Neuronal stem cell (in vitro differentiated cells): ENCODE measurements at regions not wholly inside any gene's neighbourhood (a gene's known extent, or its start where the extent isn't known, plus 50 kb on each side); places are given as distances from the start of the nearest gene placed in this dataset.

Experiments
- DNase-seq: peaks from one replicate; pipeline ENCODE4 v3.0.0-alpha.2; 2013; ENCODE audit warnings: low spot score
- H2AFZ ChIP-seq: one replicate; pipeline ENCODE4 v1.6.1; 2013; ENCODE audit warnings: mild to moderate bottlenecking, low read length, inconsistent platforms
- H2AK5ac ChIP-seq: 2 replicates; pipeline ENCODE4 v1.6.1; 2013; ENCODE audit warnings: low read depth, mild to moderate bottlenecking, inconsistent platforms, low read length, moderate library complexity, mixed read lengths
- H2BK120ac ChIP-seq: 2 replicates; pipeline ENCODE4 v1.6.1; 2013; ENCODE audit warnings: low read depth, mild to moderate bottlenecking, inconsistent platforms, low read length, moderate library complexity, mixed read lengths
- H2BK12ac ChIP-seq: one replicate; pipeline ENCODE4 v1.6.1; 2013; ENCODE audit warnings: low read length, inconsistent platforms
- H2BK15ac ChIP-seq: 2 replicates; pipeline ENCODE4 v1.6.1; 2013; ENCODE audit warnings: mild to moderate bottlenecking, low read length, inconsistent platforms, mixed read lengths
- H2BK5ac ChIP-seq: one replicate; pipeline ENCODE4 v1.6.1; 2013; ENCODE audit warnings: inconsistent platforms, mild to moderate bottlenecking, low read length, moderate library complexity
- H3K14ac ChIP-seq: one replicate; pipeline ENCODE4 v1.6.1; 2013; ENCODE audit warnings: low read length, inconsistent platforms
- H3K18ac ChIP-seq: 2 replicates; pipeline ENCODE4 v1.6.1; 2013; ENCODE audit warnings: low read length, inconsistent platforms
- H3K23ac ChIP-seq: 2 replicates; pipeline ENCODE4 v1.6.1; 2013; ENCODE audit warnings: low read depth, mild to moderate bottlenecking, mixed read lengths, low read length, inconsistent platforms; ENCODE audit not compliant: poor library complexity
- H3K27ac ChIP-seq: replicated peaks from 3 replicates; pipeline ENCODE4 v1.5.1; 2013; ENCODE audit warnings: low read length, inconsistent platforms
- H3K27me3 ChIP-seq, 3 experiments: 2 replicates each; pipeline ENCODE4 v1.6.1; 2013; ENCODE audit warnings: low read length in 3 of 3, mild to moderate bottlenecking in 2 of 3, inconsistent platforms in 1 of 3, low read depth in 1 of 3, mixed read lengths in 1 of 3, moderate library complexity in 1 of 3; ENCODE audit not compliant: control insufficient read depth in 3 of 3, insufficient read depth in 3 of 3
- H3K36me3 ChIP-seq, 2 donors: replicated peaks in 1 of 2; 2 replicates each; pipeline ENCODE4 v1.6.1; 2013; ENCODE audit warnings: low read length in 2 of 2; ENCODE audit not compliant: control insufficient read depth in 2 of 2, insufficient read depth in 2 of 2
- H3K4ac ChIP-seq: 2 replicates; pipeline ENCODE4 v1.6.1; 2013; ENCODE audit warnings: inconsistent platforms, mild to moderate bottlenecking, low read length, moderate library complexity
- H3K4me1 ChIP-seq, 2 donors: 1 replicate in 1 of 2; 2 replicates in 1 of 2; pipeline ENCODE4 v1.6.1; 2013; ENCODE audit warnings: low read length in 2 of 2, low read depth in 1 of 2; ENCODE audit not compliant: control insufficient read depth in 2 of 2, insufficient read depth in 1 of 2
- H3K4me2 ChIP-seq: one replicate; pipeline ENCODE4 v1.6.1; 2013; ENCODE audit warnings: mild to moderate bottlenecking, low read length, inconsistent platforms; ENCODE audit not compliant: insufficient read depth, poor library complexity, severe bottlenecking
- H3K4me3 ChIP-seq, 2 donors: 2 replicates each; pipeline ENCODE4 v1.5.1; 2013; ENCODE audit warnings: low read length in 2 of 2, mild to moderate bottlenecking in 2 of 2, inconsistent platforms in 1 of 2, moderate library complexity in 1 of 2
- H3K79me1 ChIP-seq: one replicate; pipeline ENCODE4 v1.6.1; 2013; ENCODE audit warnings: low read depth, mild to moderate bottlenecking, inconsistent platforms, low read length, moderate library complexity
- H3K9ac ChIP-seq: one replicate; pipeline ENCODE4 v1.6.1; 2013; ENCODE audit warnings: mild to moderate bottlenecking, low read depth, low read length, inconsistent platforms; ENCODE audit not compliant: poor library complexity
- H3K9me3 ChIP-seq, 2 donors: replicated peaks in 1 of 2; 2 replicates each; pipeline versions ENCODE3 to v1.6.1; 2013; ENCODE audit warnings: low read length in 2 of 2, mild to moderate bottlenecking in 2 of 2, inconsistent platforms in 1 of 2, low read depth in 1 of 2, mixed read lengths in 1 of 2, moderate library complexity in 1 of 2; ENCODE audit not compliant: control insufficient read depth in 2 of 2, insufficient read depth in 1 of 2
- H4K8ac ChIP-seq: one replicate; pipeline ENCODE4 v1.6.1; 2013; ENCODE audit warnings: low read depth, mild to moderate bottlenecking, inconsistent platforms, low read length, moderate library complexity
- H4K91ac ChIP-seq: one replicate; pipeline ENCODE4 v1.6.1; 2013; ENCODE audit warnings: low read length, low read depth, mild to moderate bottlenecking, inconsistent platforms; ENCODE audit not compliant: poor library complexity
- WGBS, 2 donors: extraction: QIAGEN DNeasy Blood & Tissue Kit; methylation state at CpG; one replicate each; pipeline ENCODE4 v1.1.7; 2013; ENCODE audit warnings: missing lambda C conversion rate in 2 of 2, mixed read lengths in 1 of 2; ENCODE audit not compliant: insufficient read length in 2 of 2, insufficient replicate concordance in 1 of 2; ENCODE audit errors: extremely low coverage in 2 of 2; 5-methylcytosine and 5-hydroxymethylcytosine counted together

GRCh38 chr4:126223784-126224407, 909.1 kb downstream of the FAT4 start:
- no peak overlapping the region for H3K14ac ChIP-seq
- H2AFZ ChIP-seq: no peak overlapping the region
- H3K4ac ChIP-seq: no peak overlapping the region
- H3K27me3 ChIP-seq: no peaks in the 10 kb centered on the region
- no peak overlapping the region for H3K27ac ChIP-seq
- no peak overlapping the region for H2BK15ac ChIP-seq
- H3K9ac ChIP-seq: no peak overlapping the region
- no peak overlapping the region for H4K91ac ChIP-seq
- no peaks in the 10 kb centered on the region for H3K9me3 ChIP-seq
- no peaks in the 10 kb centered on the region for H3K36me3 ChIP-seq
- H2BK12ac ChIP-seq: no peak overlapping the region
- H2BK5ac ChIP-seq: no peak overlapping the region
- no peak overlapping the region for H3K4me3 ChIP-seq
- H3K79me1 ChIP-seq: no peaks in the 10 kb centered on the region
- H2BK120ac ChIP-seq: no peak overlapping the region
- no peak overlapping the region for H4K8ac ChIP-seq
- no peak overlapping the region for H2AK5ac ChIP-seq
- H3K4me2 ChIP-seq: no peak overlapping the region
- H3K23ac ChIP-seq: no peak overlapping the region
- no peak overlapping the region for H3K18ac ChIP-seq
- DNase-seq: no peak
- WGBS, 2 donors: no CpG with 5 or more reads among the region's 2 CpGs
- no peaks in the 10 kb centered on the region for H3K4me1 ChIP-seq

- Histone ChIP-seq H3K27ac (no peak overlapping the region), H2AFZ (no peak overlapping the region), H4K8ac (no peak overlapping the region), H3K9me3 (no peaks in the 10 kb centered on the region), H3K27me3 (no peaks in the 10 kb centered on the region), H2BK15ac (no peak overlapping the region), H3K36me3 (no peaks in the 10 kb centered on the region), H4K91ac (no peak overlapping the region), H3K23ac (no peak overlapping the region), H3K4me3 (no peak overlapping the region), H3K14ac (no peak overlapping the region), H3K4ac (no peak overlapping the region), H3K18ac (no peak overlapping the region), H2BK5ac (no peak overlapping the region), H3K9ac (no peak overlapping the region), H3K4me2 (no peak overlapping the region), H2BK12ac (no peak overlapping the region), H2AK5ac (no peak overlapping the region), H3K79me1 (no peaks in the 10 kb centered on the region), H3K4me1 (peaks cover 0 to 4% of the 10 kb centered on the region in 2 donors), H2BK120ac (no peak overlapping the region)
- no CpG with 5 or more reads among the region's 4 CpGs for WGBS, 2 donors
- DNase-seq: no peak
These were observed 912.7 kb downstream of the FAT4 start for GRCh38 chr4:126227428-126227827.

GRCh38 chr4:126230269-126230668, 915.5 kb downstream of the FAT4 start:
- Histone ChIP-seq H3K4ac (no peak overlapping the region), H3K27me3 (no peaks in the 10 kb centered on the region), H2BK15ac (no peak overlapping the region), H3K27ac (no peak overlapping the region), H2BK120ac (no peak overlapping the region), H3K18ac (no peak overlapping the region), H2BK5ac (no peak overlapping the region), H3K9ac (no peak overlapping the region), H2AFZ (no peak overlapping the region), H3K36me3 (no peaks in the 10 kb centered on the region), H3K4me2 (no peak overlapping the region), H4K8ac (no peak overlapping the region), H3K23ac (no peak overlapping the region), H3K14ac (no peak overlapping the region), H3K79me1 (no peaks in the 10 kb centered on the region), H4K91ac (no peak overlapping the region), H3K9me3 (no peaks in the 10 kb centered on the region), H2BK12ac (no peak overlapping the region), H3K4me3 (no peak overlapping the region), H3K4me1 (peaks cover 0 to 4% of the 10 kb centered on the region in 2 donors), H2AK5ac (no peak overlapping the region)
- no peak for DNase-seq
- WGBS, 2 donors: no CpG with 5 or more reads among the region's 1 CpG

- Histone ChIP-seq H2BK5ac (no peak overlapping the region), H3K9ac (no peak overlapping the region), H3K4me3 (no peak overlapping the region), H3K23ac (no peak overlapping the region), H3K4ac (no peak overlapping the region), H3K27ac (no peak overlapping the region), H4K91ac (no peak overlapping the region), H2BK15ac (no peak overlapping the region), H4K8ac (no peak overlapping the region), H2AFZ (no peak overlapping the region), H3K27me3 (no peaks in the 10 kb centered on the region), H2BK12ac (no peak overlapping the region), H3K14ac (no peak overlapping the region), H2BK120ac (no peak overlapping the region), H3K79me1 (no peaks in the 10 kb centered on the region), H3K36me3 (no peaks in the 10 kb centered on the region), H2AK5ac (no peak overlapping the region), H3K4me2 (no peak overlapping the region), H3K4me1 (peaks cover 0 to 4% of the 10 kb centered on the region in 2 donors), H3K9me3 (no peaks in the 10 kb centered on the region), H3K18ac (no peak overlapping the region)
- no CpG with 5 or more reads among the region's 2 CpGs for WGBS, 2 donors
- no peak for DNase-seq
These were observed 918.7 kb downstream of the FAT4 start for GRCh38 chr4:126233483-126233882.
